HFF-Myc (cell line): ENCODE measurements at regions not wholly inside any gene's neighbourhood (a gene's known extent, or its start where the extent isn't known, plus 50 kb on each side); places are given as distances from the start of the nearest gene placed in this dataset.

ENCODE experiments used
- DNase-seq: peaks from one replicate; pipeline ENCODE4 v3.0.0-alpha.2; 2011; ENCODE audit warnings: low read depth; ENCODE audit errors: extremely low read depth
- H3K4me3 ChIP-seq: replicated peaks from 2 replicates; pipeline ENCODE4 v1.5.1; 2011; ENCODE audit warnings: low read depth, mild to moderate bottlenecking, control low read depth, low read length
- TF ChIP-seq, protein P1 (sequence below): IDR thresholded peaks from 2 replicates; pipeline ENCODE4 v1.5.1; 2012; ENCODE audit warnings: mild to moderate bottlenecking, low read depth, low read length, control low read depth; ENCODE audit errors: missing control alignments

DNA sequence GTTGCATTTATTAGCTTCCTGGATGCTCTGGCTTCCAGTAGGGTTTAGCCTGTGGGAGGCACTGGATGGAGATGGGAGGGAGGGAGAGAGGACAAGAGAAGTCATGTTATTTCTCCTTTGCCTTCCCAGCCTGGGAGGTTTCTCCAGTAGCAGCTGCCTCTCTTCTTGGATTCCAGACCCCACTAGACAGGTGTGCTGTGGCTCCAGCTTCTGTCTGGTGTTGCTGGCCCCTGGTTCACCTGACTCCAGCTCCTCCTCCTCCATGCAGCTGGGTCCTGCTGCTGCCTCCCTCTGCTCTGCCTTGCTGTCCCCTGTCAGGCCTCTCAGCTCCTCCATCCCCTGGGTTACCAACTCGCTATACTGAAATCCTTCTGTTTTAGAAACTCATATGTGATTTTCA, 188.9 kb upstream of the TNP1 start:
- H3K4me3 ChIP-seq: no peak overlapping the region
- DNase-seq: no peak

DNA sequence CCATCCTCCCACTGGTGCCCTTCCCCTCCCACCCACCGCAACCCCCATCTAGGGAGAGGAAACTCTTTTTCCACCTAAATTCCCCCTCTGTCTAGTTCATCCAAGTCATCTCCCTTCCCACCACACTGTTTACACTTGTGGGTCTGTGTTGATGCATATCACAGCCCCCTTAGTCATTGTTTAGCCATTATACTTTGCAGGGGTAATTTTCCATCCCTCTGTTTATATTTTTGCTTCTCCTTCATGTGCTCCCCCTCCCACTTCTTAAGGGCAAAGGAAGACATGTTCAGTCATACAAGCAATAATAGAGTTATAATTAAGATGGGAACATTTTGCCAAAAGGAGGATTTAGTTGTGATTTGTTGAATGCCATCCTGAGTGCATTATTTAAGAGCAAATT, 187.8 kb upstream of the TNP1 start:
- no peak overlapping the region for H3K4me3 ChIP-seq
- TF ChIP-seq, protein P1, sequence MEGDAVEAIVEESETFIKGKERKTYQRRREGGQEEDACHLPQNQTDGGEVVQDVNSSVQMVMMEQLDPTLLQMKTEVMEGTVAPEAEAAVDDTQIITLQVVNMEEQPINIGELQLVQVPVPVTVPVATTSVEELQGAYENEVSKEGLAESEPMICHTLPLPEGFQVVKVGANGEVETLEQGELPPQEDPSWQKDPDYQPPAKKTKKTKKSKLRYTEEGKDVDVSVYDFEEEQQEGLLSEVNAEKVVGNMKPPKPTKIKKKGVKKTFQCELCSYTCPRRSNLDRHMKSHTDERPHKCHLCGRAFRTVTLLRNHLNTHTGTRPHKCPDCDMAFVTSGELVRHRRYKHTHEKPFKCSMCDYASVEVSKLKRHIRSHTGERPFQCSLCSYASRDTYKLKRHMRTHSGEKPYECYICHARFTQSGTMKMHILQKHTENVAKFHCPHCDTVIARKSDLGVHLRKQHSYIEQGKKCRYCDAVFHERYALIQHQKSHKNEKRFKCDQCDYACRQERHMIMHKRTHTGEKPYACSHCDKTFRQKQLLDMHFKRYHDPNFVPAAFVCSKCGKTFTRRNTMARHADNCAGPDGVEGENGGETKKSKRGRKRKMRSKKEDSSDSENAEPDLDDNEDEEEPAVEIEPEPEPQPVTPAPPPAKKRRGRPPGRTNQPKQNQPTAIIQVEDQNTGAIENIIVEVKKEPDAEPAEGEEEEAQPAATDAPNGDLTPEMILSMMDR: no peak
- DNase-seq: no peak

More for the DNA sequence above, 188.9 kb upstream of the TNP1 start:
- TF ChIP-seq, protein P1: no peak

DNA sequence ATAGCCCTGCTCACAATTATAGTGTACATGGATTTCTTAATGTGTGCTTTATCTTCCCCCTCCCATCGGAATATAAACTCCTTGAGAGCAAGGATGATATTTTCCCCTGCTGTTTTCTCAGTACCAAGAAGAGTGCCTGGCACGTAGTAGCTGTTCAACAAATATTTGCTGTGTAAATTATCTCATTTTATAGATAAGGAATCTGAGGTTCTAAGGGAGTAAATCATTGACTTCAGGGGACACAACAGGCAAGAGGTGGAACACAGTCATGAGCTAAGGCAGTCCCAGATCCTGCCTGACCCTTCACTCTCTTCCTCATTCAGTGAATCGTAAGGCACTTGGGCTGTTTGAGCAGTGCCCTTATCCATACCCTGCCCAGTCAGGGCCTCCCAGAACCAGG, 187.3 kb upstream of the TNP1 start:
- no peak for DNase-seq
- H3K4me3 ChIP-seq: no peak overlapping the region
- TF ChIP-seq, protein P1: no peak

DNA sequence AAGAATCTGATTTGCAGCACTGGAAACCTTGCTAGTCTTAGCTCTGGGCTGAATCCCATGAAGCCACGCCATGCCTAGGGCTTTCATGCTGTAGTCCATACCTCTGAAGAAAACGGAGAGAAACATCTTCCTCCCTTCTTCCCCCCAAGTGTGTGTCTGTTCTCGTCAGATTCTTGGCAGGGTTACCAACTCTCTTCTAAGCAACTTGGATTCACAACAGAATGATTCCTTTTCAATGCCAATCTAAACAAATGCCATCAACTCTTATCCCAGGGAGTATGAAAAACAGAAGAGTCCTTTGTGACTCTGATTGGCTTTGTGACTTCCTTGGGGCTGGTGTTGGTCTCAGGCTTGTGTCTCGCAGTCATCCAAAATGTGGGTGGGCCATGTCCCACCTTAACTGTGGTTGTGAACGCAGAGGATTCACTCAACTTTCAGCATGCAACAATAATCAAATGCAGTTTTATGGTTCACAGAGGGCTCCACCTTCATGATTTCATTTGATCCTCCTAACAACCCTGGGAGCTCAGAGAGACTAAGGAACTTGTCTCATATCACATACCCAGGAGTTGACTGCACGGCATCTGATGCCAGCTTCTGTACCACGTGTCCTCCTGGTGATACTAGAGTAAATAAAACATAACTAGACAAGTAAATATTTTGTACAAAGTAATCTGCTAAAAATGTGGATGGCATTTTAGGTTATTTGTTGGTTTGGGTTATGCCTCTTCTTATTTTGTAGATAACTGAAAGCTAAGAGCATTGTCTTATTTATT, 186.0 kb upstream of the TNP1 start:
- H3K4me3 ChIP-seq: no peak overlapping the region
- DNase-seq: no peak
- TF ChIP-seq, protein P1: no peak

GRCh38 chr2:217040099-217040498, 180.2 kb upstream of the TNP1 start:
- TF ChIP-seq, protein P1: no peak
- no peak overlapping the region for H3K4me3 ChIP-seq
- no peak for DNase-seq

DNA sequence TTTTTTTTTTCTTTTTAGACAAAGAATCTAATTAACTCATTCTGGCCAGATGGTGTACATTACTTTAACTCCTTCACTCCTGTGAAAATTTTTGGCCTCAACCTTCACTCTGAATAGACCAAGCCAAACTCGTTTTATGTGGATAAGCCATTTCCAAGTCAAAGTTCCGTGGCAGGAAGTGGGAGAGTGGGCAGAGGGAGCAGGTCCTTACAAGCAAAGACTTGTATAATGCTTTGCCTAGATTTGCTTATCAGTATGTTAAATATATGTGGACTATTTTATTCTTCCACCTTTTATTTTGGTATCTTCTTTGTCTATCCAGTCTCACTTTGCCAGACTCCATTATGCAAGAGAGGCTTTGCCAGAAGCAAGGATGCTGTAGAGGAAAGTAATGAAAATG, 178.1 kb upstream of the TNP1 start:
- DNase-seq: no peak
- no peak overlapping the region for H3K4me3 ChIP-seq
- TF ChIP-seq, protein P1: no peak

DNA sequence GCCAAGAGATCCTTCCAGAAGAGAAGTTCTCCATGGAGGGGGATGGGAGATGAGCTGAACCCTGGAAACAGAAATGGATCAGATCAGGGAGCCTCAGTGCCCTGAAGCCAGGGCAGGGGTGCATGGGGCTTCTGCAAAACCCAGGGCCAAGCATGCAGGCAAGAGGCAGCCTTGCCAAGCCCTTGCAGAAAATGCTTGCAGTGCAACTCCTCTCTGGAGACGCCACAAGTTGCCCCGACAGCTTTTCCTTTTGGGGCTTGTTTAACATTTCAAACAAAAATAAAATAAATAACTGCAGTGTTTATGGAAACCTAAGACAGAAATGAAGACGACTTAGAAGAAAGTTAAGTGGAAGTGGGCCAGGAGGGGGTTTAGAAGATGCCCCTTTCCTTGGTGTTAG, 177.5 kb upstream of the TNP1 start:
- DNase-seq: no peak
- no peak overlapping the region for H3K4me3 ChIP-seq
- TF ChIP-seq, protein P1: no peak
